GM21576 (cell line): ENCODE measurements at regions not wholly inside any gene's neighbourhood (a gene's known extent, or its start where the extent isn't known, plus 50 kb on each side); places are given as distances from the start of the nearest gene placed in this dataset.
"Not testable (repeated sequence)": the region's sequence is repeated elsewhere in the genome, so short reads cannot be mapped to it uniquely, and the experiment has no call there.

Source experiments
- ATAC-seq: cut with Tn5 transposase; IDR thresholded peaks from one replicate; pipeline ENCODE4 v1.9.1; 2021; ENCODE audit warnings: mild to moderate bottlenecking, moderate library complexity; ENCODE audit not compliant: unreplicated experiment

GRCh38 chr6:82783587-82784236, 281.9 kb downstream of the UBE3D start:
- ATAC-seq, result no peak

GRCh38 chr6:82785206-82785605, 280.4 kb downstream of the UBE3D start:
- ATAC-seq, result no peak

- no peak for ATAC-seq
Measured at GRCh38 chr6:82786248-82786647, 279.4 kb downstream of the UBE3D start.

GRCh38 chr6:82795940-82796339, 269.7 kb downstream of the UBE3D start:
- no peak for ATAC-seq

GRCh38 chr6:82801083-82801482, 264.6 kb downstream of the UBE3D start:
- no peak for ATAC-seq

- ATAC-seq, result not testable (repeated sequence)
Measured at GRCh38 chr6:82816243-82816642, 249.4 kb downstream of the UBE3D start.

- ATAC-seq, result no peak
Measured at GRCh38 chr6:82818727-82819126, 246.9 kb downstream of the UBE3D start.

- ATAC-seq, result no peak
Measured at GRCh38 chr6:82823361-82823760, 242.3 kb downstream of the UBE3D start.

GRCh38 chr6:82832811-82833210, 232.8 kb downstream of the UBE3D start:
- no peak for ATAC-seq

GRCh38 chr6:82833481-82833880, 232.2 kb downstream of the UBE3D start:
- no peak for ATAC-seq

- no peak for ATAC-seq
Measured at GRCh38 chr6:82836022-82836575, 229.5 kb downstream of the UBE3D start.

- ATAC-seq, result no peak
Measured at GRCh38 chr6:82840571-82840970, 225.1 kb downstream of the UBE3D start.

- no peak for ATAC-seq
Measured at GRCh38 chr6:82841309-82841708, 224.3 kb downstream of the UBE3D start.
